ENCODE measurements at regions not wholly inside any gene's neighbourhood (a gene's known extent, or its start where the extent isn't known, plus 50 kb on each side); places are given as distances from the start of the nearest gene placed in this dataset.

DNA sequence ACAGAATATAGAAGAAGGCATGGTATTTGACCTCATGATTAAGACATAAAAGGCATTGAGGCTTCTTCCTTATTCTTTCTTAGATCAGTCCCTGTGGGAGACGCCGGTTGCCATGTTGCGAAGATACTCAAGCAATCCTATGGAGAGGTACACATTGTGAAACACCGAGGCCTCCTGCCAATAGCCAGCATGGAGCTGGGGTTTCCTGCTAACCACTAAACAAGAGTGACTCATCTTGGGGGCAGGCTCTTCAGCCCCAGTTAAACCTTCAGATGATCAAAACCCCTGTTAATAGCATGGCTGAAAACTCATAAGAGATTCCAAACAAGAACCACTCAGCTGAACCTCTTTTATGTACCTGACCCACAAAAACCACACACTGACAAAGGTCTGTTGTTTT is 478.8 kb downstream of the CD83 start:
- TF ChIP-seq, protein P1, sequence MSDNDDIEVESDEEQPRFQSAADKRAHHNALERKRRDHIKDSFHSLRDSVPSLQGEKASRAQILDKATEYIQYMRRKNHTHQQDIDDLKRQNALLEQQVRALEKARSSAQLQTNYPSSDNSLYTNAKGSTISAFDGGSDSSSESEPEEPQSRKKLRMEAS (IDR thresholded peaks at IDR 0.05): no peak
- TF ChIP-seq, protein P2, sequence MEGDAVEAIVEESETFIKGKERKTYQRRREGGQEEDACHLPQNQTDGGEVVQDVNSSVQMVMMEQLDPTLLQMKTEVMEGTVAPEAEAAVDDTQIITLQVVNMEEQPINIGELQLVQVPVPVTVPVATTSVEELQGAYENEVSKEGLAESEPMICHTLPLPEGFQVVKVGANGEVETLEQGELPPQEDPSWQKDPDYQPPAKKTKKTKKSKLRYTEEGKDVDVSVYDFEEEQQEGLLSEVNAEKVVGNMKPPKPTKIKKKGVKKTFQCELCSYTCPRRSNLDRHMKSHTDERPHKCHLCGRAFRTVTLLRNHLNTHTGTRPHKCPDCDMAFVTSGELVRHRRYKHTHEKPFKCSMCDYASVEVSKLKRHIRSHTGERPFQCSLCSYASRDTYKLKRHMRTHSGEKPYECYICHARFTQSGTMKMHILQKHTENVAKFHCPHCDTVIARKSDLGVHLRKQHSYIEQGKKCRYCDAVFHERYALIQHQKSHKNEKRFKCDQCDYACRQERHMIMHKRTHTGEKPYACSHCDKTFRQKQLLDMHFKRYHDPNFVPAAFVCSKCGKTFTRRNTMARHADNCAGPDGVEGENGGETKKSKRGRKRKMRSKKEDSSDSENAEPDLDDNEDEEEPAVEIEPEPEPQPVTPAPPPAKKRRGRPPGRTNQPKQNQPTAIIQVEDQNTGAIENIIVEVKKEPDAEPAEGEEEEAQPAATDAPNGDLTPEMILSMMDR (IDR thresholded peaks at IDR 0.05 in 2 of 3, conservative IDR thresholded peaks at IDR 0.05 in 1 of 3; ENCODE audit: borderline replicate concordance in 1 of 3, insufficient read depth in 1 of 3, low read depth in 2 of 3, low read length in 2 of 3): no peak
- TF ChIP-seq ZFX (IDR thresholded peaks at IDR 0.05): no peak
- no peak for TF ChIP-seq JUND (IDR thresholded peaks at IDR 0.05)
- TF ChIP-seq EZH2 (IDR thresholded peaks at IDR 0.05): no peak
- TF ChIP-seq, protein P3, sequence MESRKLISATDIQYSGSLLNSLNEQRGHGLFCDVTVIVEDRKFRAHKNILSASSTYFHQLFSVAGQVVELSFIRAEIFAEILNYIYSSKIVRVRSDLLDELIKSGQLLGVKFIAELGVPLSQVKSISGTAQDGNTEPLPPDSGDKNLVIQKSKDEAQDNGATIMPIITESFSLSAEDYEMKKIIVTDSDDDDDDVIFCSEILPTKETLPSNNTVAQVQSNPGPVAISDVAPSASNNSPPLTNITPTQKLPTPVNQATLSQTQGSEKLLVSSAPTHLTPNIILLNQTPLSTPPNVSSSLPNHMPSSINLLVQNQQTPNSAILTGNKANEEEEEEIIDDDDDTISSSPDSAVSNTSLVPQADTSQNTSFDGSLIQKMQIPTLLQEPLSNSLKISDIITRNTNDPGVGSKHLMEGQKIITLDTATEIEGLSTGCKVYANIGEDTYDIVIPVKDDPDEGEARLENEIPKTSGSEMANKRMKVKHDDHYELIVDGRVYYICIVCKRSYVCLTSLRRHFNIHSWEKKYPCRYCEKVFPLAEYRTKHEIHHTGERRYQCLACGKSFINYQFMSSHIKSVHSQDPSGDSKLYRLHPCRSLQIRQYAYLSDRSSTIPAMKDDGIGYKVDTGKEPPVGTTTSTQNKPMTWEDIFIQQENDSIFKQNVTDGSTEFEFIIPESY (IDR thresholded peaks at IDR 0.05; ENCODE audit: extremely low read depth, insufficient replicate concordance, low read length): no peak
- TF ChIP-seq SRF (IDR thresholded peaks at IDR 0.05; ENCODE audit: low read depth): no peak
- no peak for TF ChIP-seq SP1 (IDR thresholded peaks at IDR 0.05; ENCODE audit: low read depth)
- no peak for TF ChIP-seq POLR2A (IDR thresholded peaks at IDR 0.05; ENCODE audit: borderline replicate concordance, extremely low read depth, insufficient read depth, insufficient read length)

All from HCT116 (cell line).